ENCODE measurements at regions not wholly inside any gene's neighbourhood (a gene's known extent, or its start where the extent isn't known, plus 50 kb on each side); places are given as distances from the start of the nearest gene placed in this dataset.

- Histone ChIP-seq H3K4me1 (ENCODE audit: control insufficient read depth, insufficient read depth, low read length) (no peaks in the 10 kb centered on the region), H3K27me3 (ENCODE audit: control insufficient read depth, insufficient read depth, low read length) (no peaks in the 10 kb centered on the region), H3K9ac (ENCODE audit: low read length) (no peak overlapping the region), H3K4me3 (ENCODE audit: low read length) (no peak overlapping the region), H3K9me3 (ENCODE audit: control insufficient read depth, low read length) (no peaks in the 10 kb centered on the region), H3K36me3 (ENCODE audit: control insufficient read depth, insufficient read depth, low read length) (no peaks in the 10 kb centered on the region)
These were observed 128.2 kb downstream of the ZNF621 start for GRCh38 chr3:40653001-40653400.

DNA sequence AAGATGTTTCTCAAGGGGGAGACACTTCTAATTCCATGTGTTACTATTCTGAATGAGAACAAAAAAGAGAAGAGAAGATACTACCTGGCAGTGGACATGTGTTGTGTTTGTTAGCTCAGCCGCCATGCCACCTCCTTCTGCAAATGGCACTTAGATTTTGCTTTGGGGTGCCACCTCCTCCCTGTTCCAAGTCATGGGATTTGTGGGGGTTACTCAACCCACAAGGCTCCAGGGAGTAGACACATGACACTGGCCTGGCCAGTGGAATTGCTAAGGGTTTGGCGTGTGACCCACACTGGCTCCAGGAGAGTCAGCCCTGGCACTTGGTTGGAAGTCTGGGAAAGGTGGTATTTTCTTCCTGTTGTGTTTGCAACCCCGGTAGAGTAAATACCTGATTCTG, 129.1 kb downstream of the ZNF621 start:
- no peaks in the 10 kb centered on the region for H3K27me3 ChIP-seq (ENCODE audit: control insufficient read depth, insufficient read depth, low read length)
- no peak overlapping the region for H3K9ac ChIP-seq (ENCODE audit: low read length)
- H3K9me3 ChIP-seq (ENCODE audit: control insufficient read depth, low read length): no peaks in the 10 kb centered on the region

DNA sequence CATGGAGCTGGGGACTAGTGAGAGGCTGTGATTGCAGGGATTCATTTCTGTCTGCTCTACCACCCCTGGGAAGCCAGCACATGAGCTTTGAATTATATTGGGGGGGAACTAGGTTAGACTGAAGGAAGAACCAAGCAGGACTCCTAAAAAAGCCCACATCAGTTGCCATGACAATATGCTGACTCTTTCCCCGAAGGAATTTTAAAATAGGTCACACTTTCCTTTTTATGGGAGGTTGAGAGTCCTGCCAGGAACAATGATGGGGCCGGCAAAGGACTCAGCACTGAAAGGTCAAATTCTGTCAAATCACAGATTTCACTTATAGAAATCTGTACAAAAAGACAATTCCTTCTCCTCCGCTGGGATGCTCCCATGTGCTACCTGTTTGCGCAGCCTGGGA, 130.8 kb downstream of the ZNF621 start:
- Histone ChIP-seq H3K9ac (ENCODE audit: low read length) (no peak overlapping the region), H3K9me3 (ENCODE audit: control insufficient read depth, low read length) (no peaks in the 10 kb centered on the region), H3K4me3 (ENCODE audit: low read length) (no peak overlapping the region), H3K4me1 (ENCODE audit: control insufficient read depth, insufficient read depth, low read length) (no peaks in the 10 kb centered on the region), H3K36me3 (ENCODE audit: control insufficient read depth, insufficient read depth, low read length) (no peaks in the 10 kb centered on the region), H3K27me3 (ENCODE audit: control insufficient read depth, insufficient read depth, low read length) (no peaks in the 10 kb centered on the region)

More for the DNA sequence above, 129.1 kb downstream of the ZNF621 start:
- Histone ChIP-seq H3K36me3 (ENCODE audit: control insufficient read depth, insufficient read depth, low read length) (no peaks in the 10 kb centered on the region), H3K4me1 (ENCODE audit: control insufficient read depth, insufficient read depth, low read length) (no peaks in the 10 kb centered on the region), H3K4me3 (ENCODE audit: low read length) (no peak overlapping the region)

GRCh38 chr3:40657623-40658022, 132.9 kb downstream of the ZNF621 start:
- Histone ChIP-seq H3K9ac (ENCODE audit: low read length) (no peak overlapping the region), H3K4me3 (ENCODE audit: low read length) (no peak overlapping the region), H3K27me3 (ENCODE audit: control insufficient read depth, insufficient read depth, low read length) (no peaks in the 10 kb centered on the region), H3K4me1 (ENCODE audit: control insufficient read depth, insufficient read depth, low read length) (no peaks in the 10 kb centered on the region), H3K36me3 (ENCODE audit: control insufficient read depth, insufficient read depth, low read length) (no peaks in the 10 kb centered on the region), H3K9me3 (ENCODE audit: control insufficient read depth, low read length) (no peaks in the 10 kb centered on the region)

GRCh38 chr3:40658305-40658704, 133.5 kb downstream of the ZNF621 start:
- Histone ChIP-seq H3K36me3 (ENCODE audit: control insufficient read depth, insufficient read depth, low read length) (no peaks in the 10 kb centered on the region), H3K4me1 (ENCODE audit: control insufficient read depth, insufficient read depth, low read length) (no peaks in the 10 kb centered on the region), H3K9ac (ENCODE audit: low read length) (no peak overlapping the region), H3K9me3 (ENCODE audit: control insufficient read depth, low read length) (no peaks in the 10 kb centered on the region), H3K4me3 (ENCODE audit: low read length) (no peak overlapping the region), H3K27me3 (ENCODE audit: control insufficient read depth, insufficient read depth, low read length) (no peaks in the 10 kb centered on the region)

DNA sequence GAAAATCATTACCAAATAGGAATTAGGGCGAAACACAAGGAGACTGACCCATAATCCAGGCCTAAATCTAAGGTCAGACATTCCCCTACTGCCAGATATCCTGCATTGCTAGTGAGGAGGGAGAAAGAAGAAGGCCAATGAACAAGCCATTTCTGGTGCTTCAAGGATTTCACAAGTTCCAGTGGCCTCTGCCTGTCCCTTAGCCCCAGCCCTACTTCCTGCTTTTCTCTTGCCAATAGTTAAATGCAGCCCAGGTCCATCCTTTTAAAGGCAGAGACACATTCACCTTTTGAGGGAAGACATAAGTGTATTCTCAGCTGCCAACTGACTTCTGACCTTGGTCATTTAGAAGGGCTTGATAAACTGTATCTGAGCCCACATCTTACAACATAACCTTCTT, 135.8 kb downstream of the ZNF621 start:
- no peak overlapping the region for H3K4me3 ChIP-seq (ENCODE audit: low read length)
- no peaks in the 10 kb centered on the region for H3K4me1 ChIP-seq (ENCODE audit: control insufficient read depth, insufficient read depth, low read length)
- no peak overlapping the region for H3K9ac ChIP-seq (ENCODE audit: low read length)
- no peaks in the 10 kb centered on the region for H3K9me3 ChIP-seq (ENCODE audit: control insufficient read depth, low read length)
- no peaks in the 10 kb centered on the region for H3K36me3 ChIP-seq (ENCODE audit: control insufficient read depth, insufficient read depth, low read length)
- H3K27me3 ChIP-seq (ENCODE audit: control insufficient read depth, insufficient read depth, low read length): no peaks in the 10 kb centered on the region

DNA sequence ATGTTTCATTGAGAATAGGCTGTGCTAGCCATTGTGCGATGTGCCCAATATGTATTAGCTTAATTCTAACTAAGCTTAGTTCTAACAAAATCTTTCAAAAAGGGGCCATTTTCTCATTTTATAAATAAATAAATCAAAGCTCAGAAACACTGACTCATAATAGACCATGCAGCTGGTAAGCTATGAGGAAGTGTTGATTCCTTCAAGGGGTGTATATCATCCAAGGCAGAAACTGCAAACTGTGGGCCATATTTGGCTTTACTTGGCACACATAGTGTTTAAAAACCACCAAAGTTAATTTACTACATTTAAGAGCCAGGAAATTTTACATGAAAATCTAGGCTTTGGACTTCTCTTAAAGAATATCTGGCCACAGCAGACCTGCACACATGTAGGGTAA, 136.5 kb downstream of the ZNF621 start:
- H3K9me3 ChIP-seq (ENCODE audit: control insufficient read depth, low read length): no peaks in the 10 kb centered on the region
- no peaks in the 10 kb centered on the region for H3K27me3 ChIP-seq (ENCODE audit: control insufficient read depth, insufficient read depth, low read length)
- no peaks in the 10 kb centered on the region for H3K36me3 ChIP-seq (ENCODE audit: control insufficient read depth, insufficient read depth, low read length)
- no peak overlapping the region for H3K4me3 ChIP-seq (ENCODE audit: low read length)
- no peak overlapping the region for H3K9ac ChIP-seq (ENCODE audit: low read length)
- H3K4me1 ChIP-seq (ENCODE audit: control insufficient read depth, insufficient read depth, low read length): no peaks in the 10 kb centered on the region

GRCh38 chr3:40663280-40663679, 138.5 kb downstream of the ZNF621 start:
- H3K4me3 ChIP-seq (ENCODE audit: low read length): no peak overlapping the region

DNA sequence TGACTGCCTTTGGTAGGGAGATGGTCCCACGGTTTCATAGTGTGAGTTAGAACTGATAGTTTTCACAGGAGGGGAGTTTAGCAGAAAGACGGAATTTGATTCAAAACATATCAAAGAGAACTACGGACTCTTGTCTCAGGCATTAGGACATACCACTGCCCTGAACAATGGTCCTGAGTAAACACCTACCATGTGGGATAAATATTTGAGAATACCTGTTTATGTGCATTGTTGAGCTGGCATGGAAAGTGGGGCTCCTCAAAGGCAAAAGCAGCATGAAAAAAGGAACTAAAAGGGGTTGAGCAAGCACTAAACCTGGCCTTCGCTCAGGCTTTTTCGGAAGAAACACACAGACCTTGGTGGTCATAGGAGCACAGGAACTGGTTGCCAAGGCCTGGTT, 144.4 kb downstream of the ZNF621 start:
- Histone ChIP-seq H3K9me3 (ENCODE audit: control insufficient read depth, low read length) (no peaks in the 10 kb centered on the region), H3K27me3 (ENCODE audit: control insufficient read depth, insufficient read depth, low read length) (no peaks in the 10 kb centered on the region), H3K9ac (ENCODE audit: low read length) (no peak overlapping the region), H3K4me3 (ENCODE audit: low read length) (no peak overlapping the region), H3K4me1 (ENCODE audit: control insufficient read depth, insufficient read depth, low read length) (no peaks in the 10 kb centered on the region), H3K36me3 (ENCODE audit: control insufficient read depth, insufficient read depth, low read length) (no peaks in the 10 kb centered on the region)

More at GRCh38 chr3:40663280-40663679, 138.5 kb downstream of the ZNF621 start:
- H3K9ac ChIP-seq (ENCODE audit: low read length): no peak overlapping the region
- H3K36me3 ChIP-seq (ENCODE audit: control insufficient read depth, insufficient read depth, low read length): no peaks in the 10 kb centered on the region
- no peaks in the 10 kb centered on the region for H3K9me3 ChIP-seq (ENCODE audit: control insufficient read depth, low read length)
- H3K4me1 ChIP-seq (ENCODE audit: control insufficient read depth, insufficient read depth, low read length): no peaks in the 10 kb centered on the region
- no peaks in the 10 kb centered on the region for H3K27me3 ChIP-seq (ENCODE audit: control insufficient read depth, insufficient read depth, low read length)

- Histone ChIP-seq H3K9me3 (ENCODE audit: control insufficient read depth, low read length) (no peaks in the 10 kb centered on the region), H3K36me3 (ENCODE audit: control insufficient read depth, insufficient read depth, low read length) (no peaks in the 10 kb centered on the region), H3K9ac (ENCODE audit: low read length) (no peak overlapping the region), H3K27me3 (ENCODE audit: control insufficient read depth, insufficient read depth, low read length) (no peaks in the 10 kb centered on the region), H3K4me1 (ENCODE audit: control insufficient read depth, insufficient read depth, low read length) (no peaks in the 10 kb centered on the region), H3K4me3 (ENCODE audit: low read length) (no peak overlapping the region)
These were observed 148.1 kb downstream of the ZNF621 start for GRCh38 chr3:40672861-40673260.

DNA sequence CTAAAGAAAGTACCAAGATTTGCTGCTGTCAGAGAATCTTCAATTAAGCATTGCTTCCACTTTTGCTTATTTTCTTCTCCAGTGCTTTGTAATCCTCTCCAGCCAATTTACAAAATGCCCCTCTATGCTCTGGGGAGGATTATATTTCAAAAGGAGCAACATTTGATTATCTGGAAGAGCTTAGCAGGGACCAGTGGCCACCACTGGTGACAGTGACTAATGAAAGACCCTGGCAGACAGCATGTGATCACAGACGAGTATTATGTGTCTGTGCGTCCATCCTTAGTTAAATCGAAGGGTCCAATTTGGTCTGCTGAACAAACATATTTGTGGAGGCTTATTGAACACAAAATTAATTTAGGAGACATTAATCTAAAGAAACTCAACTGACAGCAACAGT, 152.6 kb downstream of the ZNF621 start:
- Histone ChIP-seq H3K36me3 (ENCODE audit: control insufficient read depth, insufficient read depth, low read length) (no peaks in the 10 kb centered on the region), H3K4me3 (ENCODE audit: low read length) (no peak overlapping the region), H3K9me3 (ENCODE audit: control insufficient read depth, low read length) (no peaks in the 10 kb centered on the region), H3K9ac (ENCODE audit: low read length) (no peak overlapping the region), H3K4me1 (ENCODE audit: control insufficient read depth, insufficient read depth, low read length) (no peaks in the 10 kb centered on the region), H3K27me3 (ENCODE audit: control insufficient read depth, insufficient read depth, low read length) (no peaks in the 10 kb centered on the region)

DNA sequence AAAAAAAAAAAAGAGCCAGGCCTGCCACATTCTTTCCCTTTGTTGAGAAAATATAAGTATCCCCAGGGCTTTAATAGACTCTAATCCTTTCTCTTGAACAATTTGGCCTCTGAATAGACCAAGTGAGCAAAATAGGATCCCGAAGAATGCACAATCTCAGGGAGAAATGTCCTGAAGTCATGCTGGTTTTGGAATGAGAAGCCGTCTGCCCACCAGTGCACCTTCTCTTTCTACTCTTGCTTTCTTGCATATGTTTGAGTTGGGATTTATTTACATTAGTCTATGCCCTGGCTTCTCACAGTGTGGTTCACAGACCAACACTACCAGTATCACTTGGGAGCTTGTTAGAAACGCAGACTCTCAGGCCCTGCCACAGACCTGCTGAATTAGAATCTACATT, 153.0 kb downstream of the ZNF621 start:
- Histone ChIP-seq H3K9ac (ENCODE audit: low read length) (no peak overlapping the region), H3K4me1 (ENCODE audit: control insufficient read depth, insufficient read depth, low read length) (no peaks in the 10 kb centered on the region), H3K4me3 (ENCODE audit: low read length) (no peak overlapping the region), H3K27me3 (ENCODE audit: control insufficient read depth, insufficient read depth, low read length) (no peaks in the 10 kb centered on the region), H3K9me3 (ENCODE audit: control insufficient read depth, low read length) (no peaks in the 10 kb centered on the region), H3K36me3 (ENCODE audit: control insufficient read depth, insufficient read depth, low read length) (no peaks in the 10 kb centered on the region)

DNA sequence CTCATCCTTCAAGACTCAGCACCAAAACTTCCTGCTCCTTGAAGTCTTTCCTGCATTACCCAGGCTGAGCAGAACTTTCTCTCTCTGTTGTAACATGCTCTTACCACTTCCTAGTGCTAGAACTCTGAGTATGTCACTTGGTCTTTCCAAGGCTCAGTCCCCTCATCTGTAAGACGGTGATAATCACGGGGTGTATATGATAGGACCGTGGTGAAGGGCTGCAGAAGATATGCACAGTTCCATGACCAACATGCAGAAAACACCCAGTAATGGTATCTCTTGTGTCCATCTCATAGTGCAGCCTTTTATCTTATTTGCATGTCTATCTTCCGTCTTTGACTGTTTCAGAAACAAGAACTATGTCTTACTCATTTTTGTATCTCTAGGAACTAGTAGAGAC, 154.5 kb downstream of the ZNF621 start:
- Histone ChIP-seq H3K4me1 (ENCODE audit: control insufficient read depth, insufficient read depth, low read length) (no peaks in the 10 kb centered on the region), H3K9ac (ENCODE audit: low read length) (no peak overlapping the region), H3K36me3 (ENCODE audit: control insufficient read depth, insufficient read depth, low read length) (no peaks in the 10 kb centered on the region), H3K27me3 (ENCODE audit: control insufficient read depth, insufficient read depth, low read length) (no peaks in the 10 kb centered on the region), H3K9me3 (ENCODE audit: control insufficient read depth, low read length) (no peaks in the 10 kb centered on the region), H3K4me3 (ENCODE audit: low read length) (no peak overlapping the region)

Data from mucosa of stomach (tissue), 1 donor.